Parathyroid adenoma (tissue), 2 donors: ENCODE measurements at regions not wholly inside any gene's neighbourhood (a gene's known extent, or its start where the extent isn't known, plus 50 kb on each side); places are given as distances from the start of the nearest gene placed in this dataset.

Source experiments
- H2AFZ ChIP-seq: fragments of 300-600 bp; sonication (generic); one replicate; pipeline ENCODE4 v1.7.0; 2017; ENCODE audit warnings: antibody characterized with exemption, mild to moderate bottlenecking
- H3K27ac ChIP-seq: fragments of 300-600 bp; sonication (generic); one replicate; pipeline ENCODE4 v1.7.0; 2017
- H3K27me3 ChIP-seq: fragments of 300-600 bp; sonication (generic); one replicate; pipeline ENCODE4 v1.7.0; 2017; ENCODE audit warnings: low read length; ENCODE audit not compliant: control insufficient read depth, insufficient read depth
- H3K36me3 ChIP-seq: fragments of 300-600 bp; sonication (generic); one replicate; pipeline ENCODE4 v1.7.0; 2017; ENCODE audit warnings: low read length; ENCODE audit not compliant: control insufficient read depth, insufficient read depth
- H3K4me1 ChIP-seq: fragments of 300-600 bp; sonication (generic); one replicate; pipeline ENCODE4 v1.7.0; 2017; ENCODE audit warnings: control low read depth
- H3K4me2 ChIP-seq: fragments of 300-600 bp; sonication (generic); one replicate; pipeline ENCODE4 v1.7.0; 2017; ENCODE audit warnings: low read length
- H3K4me3 ChIP-seq: fragments of 300-600 bp; sonication (generic); one replicate; pipeline ENCODE4 v1.7.0; 2017; ENCODE audit warnings: low read depth, low read length
- H3K79me2 ChIP-seq: fragments of 300-600 bp; sonication (generic); one replicate; pipeline ENCODE4 v1.7.0; 2017; ENCODE audit warnings: control low read depth
- H3K9ac ChIP-seq: fragments of 300-600 bp; sonication (generic); one replicate; pipeline ENCODE4 v1.7.0; 2017; ENCODE audit warnings: mild to moderate bottlenecking
- H3K9me3 ChIP-seq: fragments of 300-600 bp; sonication (generic); one replicate; pipeline ENCODE4 v1.7.0; 2017; ENCODE audit warnings: low read length; ENCODE audit not compliant: control insufficient read depth
- CTCF ChIP-seq: fragments of 300-600 bp; sonication (generic); IDR thresholded peaks from one replicate; pipeline ENCODE4 v1.7.0; 2017; ENCODE audit warnings: antibody characterized with exemption, mild to moderate bottlenecking
- donor health status: primary hyperparathyroidism.

- Histone ChIP-seq H3K9ac (no peak overlapping the region), H3K79me2 (no peaks in the 10 kb centered on the region), H3K4me3 (no peak overlapping the region), H3K9me3 (no peaks in the 10 kb centered on the region), H3K27ac (no peak overlapping the region), H3K4me1 (no peaks in the 10 kb centered on the region), H3K27me3 (no peaks in the 10 kb centered on the region), H2AFZ (no peak overlapping the region), H3K36me3 (no peaks in the 10 kb centered on the region), H3K4me2 (no peak overlapping the region)
- no peak for TF ChIP-seq CTCF
Observed at GRCh38 chr1:239204401-239204800, 182.0 kb upstream of the CHRM3 start.

- no peak overlapping the region for H2AFZ ChIP-seq
- no peaks in the 10 kb centered on the region for H3K79me2 ChIP-seq
- no peak overlapping the region for H3K4me2 ChIP-seq
- no peak for TF ChIP-seq CTCF
- no peaks in the 10 kb centered on the region for H3K9me3 ChIP-seq
- H3K4me3 ChIP-seq = no peak overlapping the region
- H3K4me1 ChIP-seq = no peaks in the 10 kb centered on the region
- no peak overlapping the region for H3K9ac ChIP-seq
- no peak overlapping the region for H3K27ac ChIP-seq
- no peaks in the 10 kb centered on the region for H3K36me3 ChIP-seq
- H3K27me3 ChIP-seq = no peaks in the 10 kb centered on the region
Observed at GRCh38 chr1:239197871-239198270, 188.5 kb upstream of the CHRM3 start.

GRCh38 chr1:239189998-239190512, 196.3 kb upstream of the CHRM3 start:
- Histone ChIP-seq H3K4me3 (no peak overlapping the region), H3K4me2 (no peak overlapping the region), H3K36me3 (no peaks in the 10 kb centered on the region), H3K27ac (no peak overlapping the region), H3K9me3 (no peaks in the 10 kb centered on the region), H3K79me2 (no peaks in the 10 kb centered on the region), H2AFZ (no peak overlapping the region), H3K27me3 (no peaks in the 10 kb centered on the region), H3K4me1 (no peaks in the 10 kb centered on the region), H3K9ac (no peak overlapping the region)
- TF ChIP-seq CTCF = no peak

GRCh38 chr1:239186487-239186886, 199.9 kb upstream of the CHRM3 start:
- Histone ChIP-seq H3K36me3 (no peaks in the 10 kb centered on the region), H3K27ac (no peak overlapping the region), H2AFZ (no peak overlapping the region), H3K4me1 (no peaks in the 10 kb centered on the region), H3K9ac (no peak overlapping the region), H3K79me2 (no peaks in the 10 kb centered on the region), H3K4me2 (no peak overlapping the region), H3K9me3 (no peaks in the 10 kb centered on the region), H3K4me3 (no peak overlapping the region), H3K27me3 (no peaks in the 10 kb centered on the region)
- no peak for TF ChIP-seq CTCF

GRCh38 chr1:239185245-239185619, 201.1 kb upstream of the CHRM3 start:
- TF ChIP-seq CTCF = no peak
- no peak overlapping the region for H3K4me3 ChIP-seq
- no peak overlapping the region for H3K27ac ChIP-seq
- no peak overlapping the region for H3K4me2 ChIP-seq
- H2AFZ ChIP-seq = no peak overlapping the region
- no peaks in the 10 kb centered on the region for H3K4me1 ChIP-seq
- H3K79me2 ChIP-seq = no peaks in the 10 kb centered on the region
- H3K9ac ChIP-seq = no peak overlapping the region
- H3K27me3 ChIP-seq = no peaks in the 10 kb centered on the region
- no peaks in the 10 kb centered on the region for H3K9me3 ChIP-seq
- H3K36me3 ChIP-seq = no peaks in the 10 kb centered on the region
